SK-N-SH treated with all-trans-retinoic acid at 6 μM for 48 hours (cell line): ENCODE measurements at regions not wholly inside any gene's neighbourhood (a gene's known extent, or its start where the extent isn't known, plus 50 kb on each side); places are given as distances from the start of the nearest gene placed in this dataset.

ENCODE experiments used
- ATAC-seq: fragments of 200-7000 bp; cut with Tn5 transposase; 3 replicates; pipeline ENCODE4 v1.9.1; 2020; ENCODE audit warnings: mild to moderate bottlenecking, moderate library complexity
- ARNTL ChIP-seq: fragments of 450-650 bp; formaldehyde crosslinking; IDR thresholded peaks from 2 replicates; pipeline ENCODE4 v1.5.0; 2020; ENCODE audit warnings: low read depth, mild to moderate bottlenecking, moderate library complexity, borderline replicate concordance
- BACH2 ChIP-seq: fragments of 250-450 bp; sonication (Bioruptor Pico); IDR thresholded peaks from 2 replicates; pipeline ENCODE4 v1.9.0; 2021; ENCODE audit warnings: mild to moderate bottlenecking, borderline replicate concordance
- CREB5 ChIP-seq: fragments of 250-450 bp; sonication (Bioruptor Pico); IDR thresholded peaks from 2 replicates; pipeline ENCODE4 v1.5.1; 2020; ENCODE audit warnings: low read depth, mild to moderate bottlenecking, moderate library complexity
- CSRNP3 ChIP-seq: fragments of 250-450 bp; sonication (Bioruptor Pico); IDR thresholded peaks from 2 replicates; pipeline ENCODE4 v1.5.1; 2021; ENCODE audit warnings: mild to moderate bottlenecking, moderate library complexity
- ESRRG ChIP-seq: fragments of 250-450 bp; sonication (Bioruptor Pico); IDR thresholded peaks from 2 replicates; pipeline ENCODE4 v1.6.1; 2021; ENCODE audit warnings: mild to moderate bottlenecking
- GLIS3 ChIP-seq: fragments of 250-450 bp; sonication (Bioruptor Pico); IDR thresholded peaks from 2 replicates; pipeline ENCODE4 v1.5.0; 2020; ENCODE audit warnings: mild to moderate bottlenecking, moderate library complexity
- ISL1 ChIP-seq: fragments of 250-450 bp; sonication (Bioruptor Pico); IDR thresholded peaks from 2 replicates; pipeline ENCODE4 v2.1.2; 2022; ENCODE audit warnings: mild to moderate bottlenecking, moderate library complexity
- OSR1 ChIP-seq: fragments of 250-450 bp; sonication (Bioruptor Pico); IDR thresholded peaks from 2 replicates; pipeline ENCODE4 v1.8.0; 2022; ENCODE audit warnings: moderate library complexity, mild to moderate bottlenecking, inconsistent platforms
- POU6F1 ChIP-seq: fragments of 250-450 bp; sonication (Bioruptor Pico); IDR thresholded peaks from 2 replicates; pipeline ENCODE4 v1.8.0; 2021; ENCODE audit warnings: low read depth, mild to moderate bottlenecking, moderate library complexity, borderline replicate concordance
- PPARA ChIP-seq: fragments of 250-450 bp; sonication (Bioruptor Pico); IDR thresholded peaks from 2 replicates; pipeline ENCODE4 v1.5.0; 2020; ENCODE audit warnings: mild to moderate bottlenecking, borderline replicate concordance
- RARB ChIP-seq: fragments of 250-450 bp; sonication (Bioruptor Pico); IDR thresholded peaks from 2 replicates; pipeline ENCODE4 v1.8.0; 2021; ENCODE audit warnings: mild to moderate bottlenecking, moderate library complexity
- SNAI2 ChIP-seq: fragments of 250-450 bp; sonication (Bioruptor Pico); IDR thresholded peaks from 2 replicates; pipeline ENCODE4 v1.5.0; 2020; ENCODE audit warnings: mild to moderate bottlenecking, moderate library complexity
- TCF4 ChIP-seq: fragments of 250-450 bp; sonication (Bioruptor Pico); IDR thresholded peaks from 2 replicates; pipeline ENCODE4 v1.8.0; 2021; ENCODE audit warnings: mild to moderate bottlenecking, moderate library complexity, borderline replicate concordance
- TOX ChIP-seq: fragments of 250-450 bp; sonication (Bioruptor Pico); IDR thresholded peaks from 2 replicates; pipeline ENCODE4 v1.8.0; 2021; ENCODE audit warnings: mild to moderate bottlenecking, moderate library complexity, borderline replicate concordance
- ZFP3 ChIP-seq: fragments of 250-450 bp; sonication (Bioruptor Pico); IDR thresholded peaks from 2 replicates; pipeline ENCODE4 v1.5.0; 2020; ENCODE audit warnings: mild to moderate bottlenecking, moderate library complexity
- ZNF565 ChIP-seq: fragments of 450-650 bp; formaldehyde crosslinking; conservative IDR thresholded peaks from 2 replicates; pipeline ENCODE4 v1.5.0; 2020; ENCODE audit warnings: low read depth, mild to moderate bottlenecking, moderate library complexity
- ZNF70 ChIP-seq: fragments of 450-650 bp; formaldehyde crosslinking; IDR thresholded peaks from 2 replicates; pipeline ENCODE4 v1.5.0; 2020; ENCODE audit warnings: mild to moderate bottlenecking, moderate library complexity
- ZNF8 ChIP-seq: fragments of 450-650 bp; formaldehyde crosslinking; IDR thresholded peaks from 2 replicates; pipeline ENCODE4 v1.5.0; 2020; ENCODE audit warnings: mild to moderate bottlenecking, moderate library complexity
- TF ChIP-seq, protein P1 (sequence below): fragments of 250-450 bp; sonication (Bioruptor Pico); IDR thresholded peaks from 2 replicates; pipeline ENCODE4 v1.8.0; 2020; ENCODE audit warnings: mild to moderate bottlenecking, moderate library complexity, borderline replicate concordance

- TF ChIP-seq OSR1 (no peak), CSRNP3 (CRISPR knock-in tag) (no peak), TOX (CRISPR knock-in tag) (no peak), SNAI2 (CRISPR knock-in tag) (no peak), ARNTL (CRISPR knock-in tag) (no peak), ZNF8 (CRISPR knock-in tag) (no peak)
- TF ChIP-seq, protein P1, sequence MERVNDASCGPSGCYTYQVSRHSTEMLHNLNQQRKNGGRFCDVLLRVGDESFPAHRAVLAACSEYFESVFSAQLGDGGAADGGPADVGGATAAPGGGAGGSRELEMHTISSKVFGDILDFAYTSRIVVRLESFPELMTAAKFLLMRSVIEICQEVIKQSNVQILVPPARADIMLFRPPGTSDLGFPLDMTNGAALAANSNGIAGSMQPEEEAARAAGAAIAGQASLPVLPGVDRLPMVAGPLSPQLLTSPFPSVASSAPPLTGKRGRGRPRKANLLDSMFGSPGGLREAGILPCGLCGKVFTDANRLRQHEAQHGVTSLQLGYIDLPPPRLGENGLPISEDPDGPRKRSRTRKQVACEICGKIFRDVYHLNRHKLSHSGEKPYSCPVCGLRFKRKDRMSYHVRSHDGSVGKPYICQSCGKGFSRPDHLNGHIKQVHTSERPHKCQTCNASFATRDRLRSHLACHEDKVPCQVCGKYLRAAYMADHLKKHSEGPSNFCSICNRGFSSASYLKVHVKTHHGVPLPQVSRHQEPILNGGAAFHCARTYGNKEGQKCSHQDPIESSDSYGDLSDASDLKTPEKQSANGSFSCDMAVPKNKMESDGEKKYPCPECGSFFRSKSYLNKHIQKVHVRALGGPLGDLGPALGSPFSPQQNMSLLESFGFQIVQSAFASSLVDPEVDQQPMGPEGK (CRISPR knock-in tag) = no peak
These were observed 88.9 kb upstream of the SLC35G4 start for GRCh38 chr18:11520536-11520935.

GRCh38 chr18:11518788-11519685 is 90.4 kb upstream of the SLC35G4 start:
- TF ChIP-seq SNAI2 (CRISPR knock-in tag) (no peak), TCF4 (CRISPR knock-in tag) (no peak), ZFP3 (CRISPR knock-in tag) (no peak), CREB5 (no peak)
- TF ChIP-seq, protein P1 (CRISPR knock-in tag) = no peak
- ATAC-seq = peak; percentile 98

More at GRCh38 chr18:11520536-11520935, 88.9 kb upstream of the SLC35G4 start:
- no peak for ATAC-seq

- ATAC-seq = no peak
- no peak for TF ChIP-seq ZNF70
- TF ChIP-seq SNAI2 (CRISPR knock-in tag) = no peak
- no peak for TF ChIP-seq ZNF565
- no peak for TF ChIP-seq CREB5
- TF ChIP-seq ZNF8 (CRISPR knock-in tag) = no peak
- no peak for TF ChIP-seq ESRRG
- TF ChIP-seq ISL1 (CRISPR knock-in tag) = no peak
- TF ChIP-seq RARB (CRISPR knock-in tag) = no peak
- TF ChIP-seq BACH2 (CRISPR knock-in tag) = no peak
- no peak for TF ChIP-seq OSR1
These were observed 91.7 kb upstream of the SLC35G4 start for GRCh38 chr18:11517704-11518103.

GRCh38 chr18:11516751-11517503 is 92.5 kb upstream of the SLC35G4 start:
- no peak for ATAC-seq
- TF ChIP-seq ZFP3 (CRISPR knock-in tag) (no peak), SNAI2 (CRISPR knock-in tag) (no peak), POU6F1 (no peak), ESRRG (no peak), GLIS3 (CRISPR knock-in tag) (no peak), CSRNP3 (CRISPR knock-in tag) (no peak), ISL1 (CRISPR knock-in tag) (no peak), ARNTL (CRISPR knock-in tag) (no peak), PPARA (CRISPR knock-in tag) (no peak), TOX (CRISPR knock-in tag) (no peak)
